Right atrium auricular region (tissue), 2 donors: ENCODE measurements at regions not wholly inside any gene's neighbourhood (a gene's known extent, or its start where the extent isn't known, plus 50 kb on each side); places are given as distances from the start of the nearest gene placed in this dataset.

Source experiments
- DNase-seq: peaks from one replicate; pipeline ENCODE4 v3.0.0-alpha.2; 2019; ENCODE audit warnings: low spot score
- H3K27ac ChIP-seq, 2 donors: fragments of 200-600 bp; sonication (generic); 1 replicate in 1 of 2; 2 replicates in 1 of 2; pipeline ENCODE4 v1.5.1; 2016 to 2019
- H3K27me3 ChIP-seq, 2 donors: fragments of 200-600 bp; sonication (generic); one replicate each; pipeline versions ENCODE4 v1.5.1 to v1.6.0; 2017 to 2019
- H3K36me3 ChIP-seq: fragments of 200-600 bp; sonication (generic); one replicate; pipeline ENCODE4 v1.5.1; 2016
- H3K4me1 ChIP-seq, 2 donors: fragments of 200-600 bp; sonication (generic); one replicate each; pipeline versions ENCODE4 v1.5.1 to v1.6.0; 2017 to 2019
- H3K4me3 ChIP-seq, 2 donors: fragments of 200-600 bp; sonication (generic); 1 replicate in 1 of 2; 2 replicates in 1 of 2; pipeline ENCODE4 v1.5.1; 2017 to 2019; ENCODE audit warnings: mild to moderate bottlenecking in 1 of 2, moderate library complexity in 1 of 2
- H3K9me3 ChIP-seq, 2 donors: fragments of 200-600 bp; sonication (generic); one replicate each; pipeline ENCODE4 v1.5.1; 2019
- CTCF ChIP-seq, 2 donors: fragments of 200-600 bp; sonication (generic); IDR thresholded peaks; one replicate each; pipeline ENCODE4 v1.5.1; 2019; ENCODE audit warnings: antibody characterized with exemption in 2 of 2

DNA sequence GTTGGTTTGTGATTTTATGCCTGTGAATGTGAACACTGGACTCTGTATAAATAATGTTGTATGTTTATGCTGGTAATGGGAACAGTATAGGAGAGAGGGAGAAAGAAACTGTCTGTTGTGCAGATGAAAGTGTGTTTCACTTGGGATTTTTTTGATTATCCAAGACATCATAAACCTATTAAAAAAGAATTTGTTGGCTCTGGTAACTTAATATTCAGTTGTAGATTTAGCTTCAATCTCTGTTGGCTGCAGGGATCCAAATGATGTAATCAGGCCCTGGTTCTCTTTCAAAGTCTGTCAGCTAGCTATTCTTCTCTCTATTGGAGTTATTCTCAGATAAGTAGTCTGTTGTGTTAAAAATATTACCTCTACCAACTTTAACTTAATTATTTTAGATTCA lies 168.8 kb upstream of the RHOBTB1 start:
- Histone ChIP-seq H3K4me3 (no peak overlapping the region), H3K27ac (no peak overlapping the region), H3K4me1 (no peaks in the 10 kb centered on the region), H3K27me3 (no peaks in the 10 kb centered on the region), H3K9me3 (no peaks in the 10 kb centered on the region), H3K36me3 (no peaks in the 10 kb centered on the region)
- DNase-seq, result no peak
- TF ChIP-seq CTCF (IDR thresholded peaks at IDR 0.05), result no peak

DNA sequence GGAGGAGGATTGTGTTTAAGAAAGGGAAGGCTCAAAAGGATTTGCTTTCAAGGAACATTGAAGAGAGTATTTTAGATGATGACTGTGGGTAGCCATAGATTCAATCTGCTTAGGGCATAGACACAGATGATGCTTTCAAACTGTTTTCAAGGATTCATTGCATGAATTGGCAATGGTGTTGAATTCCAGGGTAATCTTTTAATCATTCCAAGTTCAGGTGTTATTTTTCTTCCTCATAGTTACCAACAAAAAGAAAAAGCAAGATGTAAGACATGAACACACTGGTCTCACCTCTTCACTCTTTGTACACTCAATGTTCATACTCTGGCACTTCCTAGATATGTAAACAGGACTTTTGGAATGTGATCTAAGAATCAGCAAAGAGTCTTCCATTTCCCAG lies 167.0 kb upstream of the RHOBTB1 start:
- Histone ChIP-seq H3K4me3 (no peak overlapping the region), H3K27me3 (no peaks in the 10 kb centered on the region), H3K36me3 (no peaks in the 10 kb centered on the region), H3K9me3 (no peaks in the 10 kb centered on the region), H3K4me1 (no peaks in the 10 kb centered on the region), H3K27ac (no peak overlapping the region)
- no peak for TF ChIP-seq CTCF (IDR thresholded peaks at IDR 0.05)
- DNase-seq, result no peak

- Histone ChIP-seq H3K4me1 (no peaks in the 10 kb centered on the region), H3K27ac (no peak overlapping the region), H3K36me3 (no peaks in the 10 kb centered on the region), H3K27me3 (no peaks in the 10 kb centered on the region), H3K9me3 (no peaks in the 10 kb centered on the region), H3K4me3 (no peak overlapping the region)
- TF ChIP-seq CTCF (IDR thresholded peaks at IDR 0.05), result no peak
- DNase-seq, result no peak
These were observed 166.3 kb upstream of the RHOBTB1 start for GRCh38 chr10:61110188-61110844.

DNA sequence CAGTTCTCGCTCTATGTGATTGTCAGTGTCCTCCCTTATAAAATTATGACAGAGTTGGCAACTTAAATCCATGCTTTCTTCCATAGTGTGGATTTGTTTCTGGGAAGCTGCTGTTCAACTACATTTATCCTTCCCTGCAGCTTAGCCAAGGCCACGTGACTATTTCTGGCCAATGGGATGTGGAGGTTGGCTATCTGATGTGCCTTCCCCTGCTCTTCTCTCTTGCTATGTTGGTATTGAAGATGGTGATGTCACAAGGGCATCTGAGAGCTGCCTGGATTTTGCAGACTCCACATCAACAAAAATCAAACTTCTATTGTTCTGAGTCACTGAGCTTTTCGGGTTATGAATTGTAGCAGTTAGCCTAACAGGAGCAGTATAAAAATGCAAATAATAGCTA lies 164.9 kb upstream of the RHOBTB1 start:
- no peak overlapping the region for H3K27ac ChIP-seq
- H3K4me3 ChIP-seq, result no peak overlapping the region
- no peaks in the 10 kb centered on the region for H3K27me3 ChIP-seq
- DNase-seq, result no peak
- H3K36me3 ChIP-seq, result no peaks in the 10 kb centered on the region
- H3K9me3 ChIP-seq, result no peaks in the 10 kb centered on the region
- H3K4me1 ChIP-seq, result no peaks in the 10 kb centered on the region
- TF ChIP-seq CTCF (IDR thresholded peaks at IDR 0.05), result no peak

DNA sequence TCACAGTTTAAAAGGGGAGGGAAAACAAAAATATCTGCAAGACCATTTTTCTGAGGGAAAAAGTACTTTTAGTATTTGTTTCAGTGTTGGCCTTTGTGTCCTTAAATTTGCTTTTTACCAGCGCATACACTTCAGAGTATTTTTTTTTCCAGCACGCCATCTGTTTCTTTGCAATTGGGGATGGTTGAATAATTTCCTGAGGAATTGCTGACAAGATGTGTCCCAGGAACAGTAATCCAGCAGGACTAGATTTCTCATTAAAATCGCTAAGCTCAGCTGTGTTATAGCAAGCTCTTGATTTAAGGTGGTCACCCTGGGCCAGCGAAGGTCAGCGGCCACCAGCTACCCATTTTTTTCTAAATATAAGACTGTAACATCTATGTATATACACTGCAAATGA lies 156.9 kb upstream of the RHOBTB1 start:
- Histone ChIP-seq H3K4me3 (no peak overlapping the region), H3K4me1 (no peaks in the 10 kb centered on the region), H3K27me3 (no peaks in the 10 kb centered on the region), H3K27ac (no peak overlapping the region), H3K9me3 (no peaks in the 10 kb centered on the region), H3K36me3 (no peaks in the 10 kb centered on the region)
- TF ChIP-seq CTCF (IDR thresholded peaks at IDR 0.05), result no peak
- no peak for DNase-seq

GRCh38 chr10:61099756-61100155 lies 155.8 kb upstream of the RHOBTB1 start:
- Histone ChIP-seq H3K27ac (no peak overlapping the region), H3K9me3 (no peaks in the 10 kb centered on the region)
- no peak for DNase-seq

More at GRCh38 chr10:61099756-61100155, 155.8 kb upstream of the RHOBTB1 start:
- no peaks in the 10 kb centered on the region for H3K4me1 ChIP-seq
- H3K36me3 ChIP-seq, result no peaks in the 10 kb centered on the region
- TF ChIP-seq CTCF (IDR thresholded peaks at IDR 0.05), result no peak
- H3K4me3 ChIP-seq, result no peak overlapping the region
- H3K27me3 ChIP-seq, result no peaks in the 10 kb centered on the region
